ENCODE measurements at regions not wholly inside any gene's neighbourhood (a gene's known extent, or its start where the extent isn't known, plus 50 kb on each side); places are given as distances from the start of the nearest gene placed in this dataset.

- no peak for DNase-seq
These were observed 732.6 kb downstream of the LIG4 start for GRCh38 chr13:107482688-107483087.

GRCh38 chr13:107480130-107480529 is 735.2 kb downstream of the LIG4 start:
- Histone ChIP-seq H3K9me3 (ENCODE audit: severe bottlenecking) (no peaks in the 10 kb centered on the region), H3K36me3 (no peaks in the 10 kb centered on the region), H3K4me3 (ENCODE audit: low read depth, low read length) (no peak overlapping the region), H3K27ac (no peak overlapping the region), H3K27me3 (ENCODE audit: insufficient read depth, low read depth, severe bottlenecking) (no peaks in the 10 kb centered on the region)
- TF ChIP-seq, protein P1, sequence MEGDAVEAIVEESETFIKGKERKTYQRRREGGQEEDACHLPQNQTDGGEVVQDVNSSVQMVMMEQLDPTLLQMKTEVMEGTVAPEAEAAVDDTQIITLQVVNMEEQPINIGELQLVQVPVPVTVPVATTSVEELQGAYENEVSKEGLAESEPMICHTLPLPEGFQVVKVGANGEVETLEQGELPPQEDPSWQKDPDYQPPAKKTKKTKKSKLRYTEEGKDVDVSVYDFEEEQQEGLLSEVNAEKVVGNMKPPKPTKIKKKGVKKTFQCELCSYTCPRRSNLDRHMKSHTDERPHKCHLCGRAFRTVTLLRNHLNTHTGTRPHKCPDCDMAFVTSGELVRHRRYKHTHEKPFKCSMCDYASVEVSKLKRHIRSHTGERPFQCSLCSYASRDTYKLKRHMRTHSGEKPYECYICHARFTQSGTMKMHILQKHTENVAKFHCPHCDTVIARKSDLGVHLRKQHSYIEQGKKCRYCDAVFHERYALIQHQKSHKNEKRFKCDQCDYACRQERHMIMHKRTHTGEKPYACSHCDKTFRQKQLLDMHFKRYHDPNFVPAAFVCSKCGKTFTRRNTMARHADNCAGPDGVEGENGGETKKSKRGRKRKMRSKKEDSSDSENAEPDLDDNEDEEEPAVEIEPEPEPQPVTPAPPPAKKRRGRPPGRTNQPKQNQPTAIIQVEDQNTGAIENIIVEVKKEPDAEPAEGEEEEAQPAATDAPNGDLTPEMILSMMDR (IDR thresholded peaks at IDR 0.05; ENCODE audit: low read depth, low read length), result no peak
- no peak for DNase-seq

More at GRCh38 chr13:107482688-107483087, 732.6 kb downstream of the LIG4 start:
- H3K4me3 ChIP-seq (ENCODE audit: low read depth, low read length), result no peak overlapping the region
- TF ChIP-seq, protein P1 (IDR thresholded peaks at IDR 0.05; ENCODE audit: low read depth, low read length), result no peak
- no peaks in the 10 kb centered on the region for H3K36me3 ChIP-seq
- no peaks in the 10 kb centered on the region for H3K9me3 ChIP-seq (ENCODE audit: severe bottlenecking)
- H3K27ac ChIP-seq, result no peak overlapping the region
- no peaks in the 10 kb centered on the region for H3K27me3 ChIP-seq (ENCODE audit: insufficient read depth, low read depth, severe bottlenecking)

DNA sequence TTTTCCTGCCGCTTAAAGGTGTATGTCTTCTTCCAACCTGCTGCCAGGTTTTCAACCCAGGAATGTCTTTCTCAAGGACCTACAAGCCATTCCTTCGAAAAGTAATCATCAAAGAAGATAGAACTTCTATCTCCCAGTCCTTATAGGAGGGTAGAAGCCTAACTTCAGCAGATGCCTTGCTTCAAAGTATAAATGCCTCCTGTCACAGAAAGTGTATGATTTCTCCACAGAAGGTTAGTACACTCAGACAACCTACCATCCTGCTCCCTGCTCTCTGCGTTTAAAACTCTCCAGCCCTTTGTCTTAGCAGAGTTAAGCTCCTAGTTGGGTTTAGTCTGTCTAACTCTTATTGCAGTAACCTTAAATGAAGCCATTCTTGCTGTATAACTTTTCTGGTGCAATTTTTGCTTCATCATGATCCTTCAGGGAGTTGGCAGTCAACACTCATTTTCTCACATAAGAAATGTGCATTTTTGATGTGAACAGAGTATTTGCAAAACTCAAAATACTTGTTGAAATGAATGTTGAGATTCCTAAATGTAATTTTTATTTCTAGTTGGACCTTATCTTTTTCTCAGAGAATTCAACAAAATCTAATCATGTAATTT is 737.5 kb downstream of the LIG4 start:
- no peak for DNase-seq
- Histone ChIP-seq H3K9me3 (ENCODE audit: severe bottlenecking) (no peaks in the 10 kb centered on the region), H3K27me3 (ENCODE audit: insufficient read depth, low read depth, severe bottlenecking) (no peaks in the 10 kb centered on the region), H3K36me3 (no peaks in the 10 kb centered on the region), H3K27ac (no peak overlapping the region), H3K4me3 (ENCODE audit: low read depth, low read length) (no peak overlapping the region)
- TF ChIP-seq, protein P1 (IDR thresholded peaks at IDR 0.05; ENCODE audit: low read depth, low read length), result no peak

- Histone ChIP-seq H3K27ac (no peak overlapping the region), H3K27me3 (ENCODE audit: insufficient read depth, low read depth, severe bottlenecking) (no peaks in the 10 kb centered on the region), H3K9me3 (ENCODE audit: severe bottlenecking) (no peaks in the 10 kb centered on the region), H3K36me3 (no peaks in the 10 kb centered on the region), H3K4me3 (ENCODE audit: low read depth, low read length) (no peak overlapping the region)
- DNase-seq, result no peak
- TF ChIP-seq, protein P1 (IDR thresholded peaks at IDR 0.05; ENCODE audit: low read depth, low read length), result no peak
These were observed 739.4 kb downstream of the LIG4 start for GRCh38 chr13:107475753-107476453.

GRCh38 chr13:107473253-107473652 is 742.1 kb downstream of the LIG4 start:
- H3K4me3 ChIP-seq (ENCODE audit: low read depth, low read length), result no peak overlapping the region
- no peak overlapping the region for H3K27ac ChIP-seq
- H3K36me3 ChIP-seq, result no peaks in the 10 kb centered on the region
- H3K9me3 ChIP-seq (ENCODE audit: severe bottlenecking), result no peaks in the 10 kb centered on the region
- TF ChIP-seq, protein P1 (IDR thresholded peaks at IDR 0.05; ENCODE audit: low read depth, low read length), result no peak
- no peak for DNase-seq
- no peaks in the 10 kb centered on the region for H3K27me3 ChIP-seq (ENCODE audit: insufficient read depth, low read depth, severe bottlenecking)

All from WERI-Rb-1 (cell line).